ENCODE measurements at regions not wholly inside any gene's neighbourhood (a gene's known extent, or its start where the extent isn't known, plus 50 kb on each side); places are given as distances from the start of the nearest gene placed in this dataset.

DNA sequence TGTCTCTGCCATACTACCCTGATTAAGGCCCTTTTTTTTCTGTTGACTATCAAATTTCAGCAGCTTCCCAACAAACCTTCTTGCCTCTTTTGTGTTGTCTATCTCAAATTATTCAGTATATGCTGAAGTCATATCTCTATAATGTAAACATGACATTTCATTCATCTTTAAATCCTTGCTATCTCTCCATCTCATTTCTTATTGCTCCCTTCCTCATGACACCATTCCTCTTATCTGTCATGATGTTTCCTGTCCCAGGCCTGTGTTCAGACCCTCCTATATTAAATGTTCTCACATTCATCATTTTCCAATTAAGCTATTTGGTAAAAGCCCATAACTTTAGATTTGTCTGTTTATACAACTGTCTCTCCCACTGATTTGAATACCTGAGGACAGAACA is 482.6 kb downstream of the EPM2A start:
- Histone ChIP-seq H3K27ac (no peak overlapping the region), H3K4me1 (no peaks in the 10 kb centered on the region), H3K36me3 (no peaks in the 10 kb centered on the region), H3K4me3 (no peak overlapping the region), H3K27me3 (no peaks in the 10 kb centered on the region), H3K9me3 (no peaks in the 10 kb centered on the region)
- DNase-seq (ENCODE audit: low spot score in 2 of 2) = no peak
- TF ChIP-seq EP300 (IDR thresholded peaks at IDR 0.05) (no peak), POLR2AphosphoS5 (IDR thresholded peaks at IDR 0.05) (no peak), POLR2A (IDR thresholded peaks at IDR 0.05) (no peak), CTCF (IDR thresholded peaks at IDR 0.05) (no peak)

GRCh38 chr6:145254649-145255401 is 480.5 kb downstream of the EPM2A start:
- Histone ChIP-seq H3K4me1 (no peaks in the 10 kb centered on the region), H3K27me3 (no peaks in the 10 kb centered on the region), H3K9me3 (no peaks in the 10 kb centered on the region), H3K27ac (no peak overlapping the region), H3K4me3 (no peak overlapping the region), H3K36me3 (no peaks in the 10 kb centered on the region)
- no peak for TF ChIP-seq CTCF (IDR thresholded peaks at IDR 0.05)
- 85% methylated on average over 5 of the region's 5 CpGs for WGBS
- DNase-seq (ENCODE audit: low spot score in 2 of 2) = no peak

GRCh38 chr6:145257704-145258103 is 477.6 kb downstream of the EPM2A start:
- Histone ChIP-seq H3K9me3 (no peaks in the 10 kb centered on the region), H3K36me3 (no peaks in the 10 kb centered on the region), H3K4me1 (no peaks in the 10 kb centered on the region), H3K27me3 (no peaks in the 10 kb centered on the region), H3K4me3 (no peak overlapping the region), H3K27ac (no peak overlapping the region)
- TF ChIP-seq POLR2AphosphoS5 (IDR thresholded peaks at IDR 0.05) (no peak), EP300 (IDR thresholded peaks at IDR 0.05) (no peak), POLR2A (IDR thresholded peaks at IDR 0.05) (no peak), CTCF (IDR thresholded peaks at IDR 0.05) (no peak)
- WGBS = 69% methylated on average over 1 of the region's 1 CpG
- no peak for DNase-seq (ENCODE audit: low spot score in 2 of 2)

GRCh38 chr6:145258122-145258521 is 477.2 kb downstream of the EPM2A start:
- WGBS = 92% methylated on average over 1 of the region's 1 CpG
- no peaks in the 10 kb centered on the region for H3K36me3 ChIP-seq
- H3K4me3 ChIP-seq = no peak overlapping the region
- no peaks in the 10 kb centered on the region for H3K9me3 ChIP-seq
- H3K4me1 ChIP-seq = no peaks in the 10 kb centered on the region
- no peak overlapping the region for H3K27ac ChIP-seq
- H3K27me3 ChIP-seq = no peaks in the 10 kb centered on the region
- TF ChIP-seq EP300 (IDR thresholded peaks at IDR 0.05) = no peak
- TF ChIP-seq POLR2A (IDR thresholded peaks at IDR 0.05) = no peak
- TF ChIP-seq CTCF (IDR thresholded peaks at IDR 0.05) = no peak
- no peak for TF ChIP-seq POLR2AphosphoS5 (IDR thresholded peaks at IDR 0.05)
- DNase-seq (ENCODE audit: low spot score in 2 of 2) = no peak

DNA sequence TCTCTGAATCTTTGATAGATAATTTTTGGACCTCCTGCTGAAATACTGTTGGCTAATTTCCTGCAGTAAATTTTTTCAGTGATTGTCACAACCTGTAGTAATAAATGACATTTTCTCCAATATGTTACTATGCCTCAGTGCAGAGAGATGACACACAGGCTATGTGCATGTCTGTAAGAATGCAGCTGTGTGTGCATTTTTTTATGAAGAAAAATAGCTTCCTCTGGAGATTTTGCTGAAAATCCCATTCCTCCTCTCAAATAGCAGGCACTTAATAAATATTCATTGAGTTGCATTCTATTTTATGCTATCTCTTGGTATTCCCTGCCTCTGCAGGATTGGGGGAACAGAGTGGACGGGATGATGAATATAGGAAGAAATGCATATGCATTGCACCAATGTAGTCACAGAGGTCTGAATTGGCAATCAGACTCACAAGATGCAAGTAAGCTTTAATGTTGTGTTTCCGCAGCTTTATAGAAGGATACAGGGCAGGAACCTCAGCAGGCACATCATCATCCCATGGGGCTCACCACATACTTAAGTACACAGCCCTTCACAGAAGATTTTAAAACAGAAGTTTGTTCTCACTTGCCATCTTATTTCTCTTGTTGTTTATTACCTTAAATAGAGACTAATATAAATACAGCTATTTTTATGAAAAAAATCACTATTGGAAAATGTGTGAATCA is 474.7 kb downstream of the EPM2A start:
- Histone ChIP-seq H3K27me3 (no peaks in the 10 kb centered on the region), H3K4me3 (no peak overlapping the region), H3K27ac (no peak overlapping the region), H3K36me3 (no peaks in the 10 kb centered on the region), H3K9me3 (no peaks in the 10 kb centered on the region), H3K4me1 (no peaks in the 10 kb centered on the region)
- TF ChIP-seq CTCF (IDR thresholded peaks at IDR 0.05) (no peak), EP300 (IDR thresholded peaks at IDR 0.05) (no peak), POLR2A (IDR thresholded peaks at IDR 0.05) (no peak), POLR2AphosphoS5 (IDR thresholded peaks at IDR 0.05) (no peak)
- no peak for DNase-seq (ENCODE audit: low spot score in 2 of 2)
- WGBS = 88% methylated on average over 2 of the region's 2 CpGs

Data from suprapubic skin (tissue), 4 donors.